ENCODE measurements at regions not wholly inside any gene's neighbourhood (a gene's known extent, or its start where the extent isn't known, plus 50 kb on each side); places are given as distances from the start of the nearest gene placed in this dataset.
A peak's percentile ranks its signal among the peaks of the same experiment; 100 is the strongest.

GRCh38 chr15:36370731-36371112 is 208.7 kb upstream of the CDIN1 start:
- Histone ChIP-seq H3K79me2 (ENCODE audit: insufficient read depth, low read length) (no peaks in the 10 kb centered on the region), H3K4me1 (ENCODE audit: insufficient read depth, low read length) (no peaks in the 10 kb centered on the region), H4K20me1 (ENCODE audit: insufficient read depth, low read length) (no peaks in the 10 kb centered on the region), H3K9ac (ENCODE audit: insufficient read depth, low read depth, low read length) (no peak overlapping the region), H3K4me3 (replicated peaks in 1 of 3; ENCODE audit: insufficient read depth in 1 of 3, low read depth in 2 of 3, low read length in 3 of 3) (no peak overlapping the region), H3K4me2 (ENCODE audit: low read depth, low read length) (no peak overlapping the region), H3K36me3 (replicated peaks in 1 of 2; ENCODE audit: control insufficient read depth in 1 of 2, insufficient read depth in 2 of 2, low read length in 2 of 2) (no peaks in the 10 kb centered on the region), H2AFZ (ENCODE audit: low read length) (no peak overlapping the region), H3K9me3 (ENCODE audit: low read length) (no peaks in the 10 kb centered on the region), H3K27me3 (ENCODE audit: control insufficient read depth in 1 of 2, insufficient read depth in 2 of 2, low read length in 2 of 2) (no peaks in the 10 kb centered on the region), H3K27ac (ENCODE audit: extremely low read length, insufficient read depth, low read length) (no peak overlapping the region)
- no TSS peak for BruUV-seq (replicated peaks)
- ATAC-seq (no peak), DNase-seq (ENCODE audit: low spot score) (peak; percentile 1), FAIRE-seq (no peak)
- in situ Hi-C loops (cut with HindIII; ENCODE audit: extremely low pct_ligation_motif_present, low pct_unique_long_range_greater_than_20kb) (no loop called here), intact Hi-C loops (cut with micrococcal nuclease; ENCODE audit: unreplicated experiment) (no loop called here)
- no peak for TF ChIP-seq ADNP (CRISPR knock-in tag; IDR thresholded peaks at IDR 0.05)
- no peak for TF ChIP-seq ZFP36L2 (CRISPR knock-in tag; IDR thresholded peaks at IDR 0.05)
- ChIA-PET CTCF (ENCODE audit: low intra/inter-chr PET ratio, low total read pairs) (no interaction called here), POLR2A (no interaction called here)

GRCh38 chr15:36371509-36371908 is 207.9 kb upstream of the CDIN1 start:
- Histone ChIP-seq H3K27me3 (ENCODE audit: control insufficient read depth in 1 of 2, insufficient read depth in 2 of 2, low read length in 2 of 2) (no peaks in the 10 kb centered on the region), H3K27ac (ENCODE audit: extremely low read length, insufficient read depth, low read length) (no peak overlapping the region), H4K20me1 (ENCODE audit: insufficient read depth, low read length) (no peaks in the 10 kb centered on the region), H3K9ac (ENCODE audit: insufficient read depth, low read depth, low read length) (no peak overlapping the region), H3K9me3 (ENCODE audit: low read length) (no peaks in the 10 kb centered on the region), H3K79me2 (ENCODE audit: insufficient read depth, low read length) (no peaks in the 10 kb centered on the region), H3K4me2 (ENCODE audit: low read depth, low read length) (no peak overlapping the region), H3K36me3 (replicated peaks in 1 of 2; ENCODE audit: control insufficient read depth in 1 of 2, insufficient read depth in 2 of 2, low read length in 2 of 2) (no peaks in the 10 kb centered on the region), H3K4me1 (ENCODE audit: insufficient read depth, low read length) (no peaks in the 10 kb centered on the region), H2AFZ (ENCODE audit: low read length) (no peak overlapping the region), H3K4me3 (replicated peaks in 1 of 3; ENCODE audit: insufficient read depth in 1 of 3, low read depth in 2 of 3, low read length in 3 of 3) (no peak overlapping the region)
- in situ Hi-C loops (cut with HindIII; ENCODE audit: extremely low pct_ligation_motif_present, low pct_unique_long_range_greater_than_20kb) (no loop called here), intact Hi-C loops (cut with micrococcal nuclease; ENCODE audit: unreplicated experiment) (no loop called here)
- no peak for DNase-seq (ENCODE audit: low spot score)
- no peak for FAIRE-seq
- no TSS peak for BruUV-seq (replicated peaks)
- ChIA-PET POLR2A (no interaction called here), CTCF (ENCODE audit: low intra/inter-chr PET ratio, low total read pairs) (no interaction called here)
- no peak for ATAC-seq
- TF ChIP-seq SKI (IDR thresholded peaks at IDR 0.05; ENCODE audit: partially characterized antibody) (no peak), ZNF782 (CRISPR knock-in tag; IDR thresholded peaks at IDR 0.05; ENCODE audit: borderline replicate concordance) (no peak), NFRKB (IDR thresholded peaks at IDR 0.05) (no peak), SOX5 (CRISPR knock-in tag; IDR thresholded peaks at IDR 0.05; ENCODE audit: borderline replicate concordance) (no peak), ATF7-NPFF (CRISPR knock-in tag; IDR thresholded peaks at IDR 0.05; ENCODE audit: low read depth) (no peak), ZNF556 (CRISPR knock-in tag; IDR thresholded peaks at IDR 0.05; ENCODE audit: borderline replicate concordance) (no peak), KLF16 (CRISPR knock-in tag; IDR thresholded peaks at IDR 0.05) (no peak), ZNF619 (CRISPR knock-in tag; IDR thresholded peaks at IDR 0.05) (no peak), ZNF567 (CRISPR knock-in tag; IDR thresholded peaks at IDR 0.05; ENCODE audit: borderline replicate concordance) (no peak), NR2F2 (IDR thresholded peaks at IDR 0.05; ENCODE audit: borderline replicate concordance, low read depth) (no peak)
- TF ChIP-seq, protein P1, sequence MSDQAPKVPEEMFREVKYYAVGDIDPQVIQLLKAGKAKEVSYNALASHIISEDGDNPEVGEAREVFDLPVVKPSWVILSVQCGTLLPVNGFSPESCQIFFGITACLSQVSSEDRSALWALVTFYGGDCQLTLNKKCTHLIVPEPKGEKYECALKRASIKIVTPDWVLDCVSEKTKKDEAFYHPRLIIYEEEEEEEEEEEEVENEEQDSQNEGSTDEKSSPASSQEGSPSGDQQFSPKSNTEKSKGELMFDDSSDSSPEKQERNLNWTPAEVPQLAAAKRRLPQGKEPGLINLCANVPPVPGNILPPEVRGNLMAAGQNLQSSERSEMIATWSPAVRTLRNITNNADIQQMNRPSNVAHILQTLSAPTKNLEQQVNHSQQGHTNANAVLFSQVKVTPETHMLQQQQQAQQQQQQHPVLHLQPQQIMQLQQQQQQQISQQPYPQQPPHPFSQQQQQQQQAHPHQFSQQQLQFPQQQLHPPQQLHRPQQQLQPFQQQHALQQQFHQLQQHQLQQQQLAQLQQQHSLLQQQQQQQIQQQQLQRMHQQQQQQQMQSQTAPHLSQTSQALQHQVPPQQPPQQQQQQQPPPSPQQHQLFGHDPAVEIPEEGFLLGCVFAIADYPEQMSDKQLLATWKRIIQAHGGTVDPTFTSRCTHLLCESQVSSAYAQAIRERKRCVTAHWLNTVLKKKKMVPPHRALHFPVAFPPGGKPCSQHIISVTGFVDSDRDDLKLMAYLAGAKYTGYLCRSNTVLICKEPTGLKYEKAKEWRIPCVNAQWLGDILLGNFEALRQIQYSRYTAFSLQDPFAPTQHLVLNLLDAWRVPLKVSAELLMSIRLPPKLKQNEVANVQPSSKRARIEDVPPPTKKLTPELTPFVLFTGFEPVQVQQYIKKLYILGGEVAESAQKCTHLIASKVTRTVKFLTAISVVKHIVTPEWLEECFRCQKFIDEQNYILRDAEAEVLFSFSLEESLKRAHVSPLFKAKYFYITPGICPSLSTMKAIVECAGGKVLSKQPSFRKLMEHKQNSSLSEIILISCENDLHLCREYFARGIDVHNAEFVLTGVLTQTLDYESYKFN (CRISPR knock-in tag; conservative IDR thresholded peaks at IDR 0.05) = no peak
- TF ChIP-seq, protein P2, sequence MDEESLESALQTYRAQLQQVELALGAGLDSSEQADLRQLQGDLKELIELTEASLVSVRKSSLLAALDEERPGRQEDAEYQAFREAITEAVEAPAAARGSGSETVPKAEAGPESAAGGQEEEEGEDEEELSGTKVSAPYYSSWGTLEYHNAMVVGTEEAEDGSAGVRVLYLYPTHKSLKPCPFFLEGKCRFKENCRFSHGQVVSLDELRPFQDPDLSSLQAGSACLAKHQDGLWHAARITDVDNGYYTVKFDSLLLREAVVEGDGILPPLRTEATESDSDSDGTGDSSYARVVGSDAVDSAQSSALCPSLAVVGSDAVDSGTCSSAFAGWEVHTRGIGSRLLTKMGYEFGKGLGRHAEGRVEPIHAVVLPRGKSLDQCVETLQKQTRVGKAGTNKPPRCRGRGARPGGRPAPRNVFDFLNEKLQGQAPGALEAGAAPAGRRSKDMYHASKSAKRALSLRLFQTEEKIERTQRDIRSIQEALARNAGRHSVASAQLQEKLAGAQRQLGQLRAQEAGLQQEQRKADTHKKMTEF (CRISPR knock-in tag; IDR thresholded peaks at IDR 0.05) = no peak
- TF ChIP-seq, protein P3, sequence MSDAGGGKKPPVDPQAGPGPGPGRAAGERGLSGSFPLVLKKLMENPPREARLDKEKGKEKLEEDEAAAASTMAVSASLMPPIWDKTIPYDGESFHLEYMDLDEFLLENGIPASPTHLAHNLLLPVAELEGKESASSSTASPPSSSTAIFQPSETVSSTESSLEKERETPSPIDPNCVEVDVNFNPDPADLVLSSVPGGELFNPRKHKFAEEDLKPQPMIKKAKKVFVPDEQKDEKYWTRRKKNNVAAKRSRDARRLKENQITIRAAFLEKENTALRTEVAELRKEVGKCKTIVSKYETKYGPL (CRISPR knock-in tag; IDR thresholded peaks at IDR 0.05) = no peak

All from HepG2 (cell line).